Caco-2 (cell line): ENCODE measurements at regions not wholly inside any gene's neighbourhood (a gene's known extent, or its start where the extent isn't known, plus 50 kb on each side); places are given as distances from the start of the nearest gene placed in this dataset.

Experiments used
- BruUV-seq: library from RNA; stranded (reverse); fragments of 400-500 nt; replicated peaks from 2 replicates; lab custom pipeline; 2021; lab: Mats Ljungman, UMichigan
- CTCF ChIA-PET: fragments of 300-600 bp; sonication (Branson Sonifier 250); formaldehyde crosslinking; loops from one replicate; lab custom pipeline; 2022; ENCODE audit warnings: antibody characterized with exemption; lab: Charles Lee
- POLR2A ChIA-PET: fragments of 300-600 bp; sonication (Branson Sonifier 250); formaldehyde crosslinking; loops from one replicate; lab custom pipeline; 2022; ENCODE audit warnings: antibody characterized with exemption; lab: Charles Lee
- DNase-seq, 2 experiments: peaks; one replicate each; pipeline versions ENCODE4 v3.0.0 to v3.0.0-alpha.2; 2020 to 2022
- H3K27me3 ChIP-seq: replicated peaks from 2 replicates; pipeline ENCODE4 v1.6.0; 2011; ENCODE audit warnings: low read length; ENCODE audit not compliant: control insufficient read depth, insufficient read depth
- H3K36me3 ChIP-seq: 2 replicates; pipeline ENCODE4 v1.5.1; 2011; ENCODE audit warnings: low read length; ENCODE audit not compliant: control insufficient read depth, insufficient read depth
- H3K4me1 ChIP-seq: fragments of 250-450 bp; sonication (Bioruptor Pico); 2 replicates; pipeline ENCODE4 v1.5.1; 2020; ENCODE audit warnings: mild to moderate bottlenecking
- H3K4me3 ChIP-seq: 2 replicates; pipeline ENCODE4 v1.5.1; 2011; ENCODE audit warnings: low read depth, mild to moderate bottlenecking, control low read depth, low read length
- H3K9me3 ChIP-seq: fragments of 250-450 bp; sonication (Bioruptor Pico); 2 replicates; pipeline ENCODE4 v1.5.1; 2020; ENCODE audit warnings: mild to moderate bottlenecking, moderate library complexity
- H3K27ac Mint-ChIP-seq: one replicate; pipeline ENCODE4 v1.8.0; 2022; ENCODE audit warnings: mixed read lengths; ENCODE audit not compliant: unreplicated experiment
- H3K27me3 Mint-ChIP-seq: one replicate; pipeline ENCODE4 v1.8.0; 2022; ENCODE audit warnings: mixed read lengths; ENCODE audit not compliant: insufficient read depth, unreplicated experiment
- H3K36me3 Mint-ChIP-seq: one replicate; pipeline ENCODE4 v1.8.0; 2022; ENCODE audit warnings: mild to moderate bottlenecking, mixed read lengths; ENCODE audit not compliant: insufficient read depth, unreplicated experiment
- H3K4me1 Mint-ChIP-seq: one replicate; pipeline ENCODE4 v1.8.0; 2022; ENCODE audit warnings: low read depth, mixed read lengths; ENCODE audit not compliant: unreplicated experiment
- H3K4me3 Mint-ChIP-seq: one replicate; pipeline ENCODE4 v1.8.0; 2022; ENCODE audit warnings: mild to moderate bottlenecking, moderate library complexity, mixed read lengths; ENCODE audit not compliant: unreplicated experiment
- H3K9me3 Mint-ChIP-seq: one replicate; pipeline ENCODE4 v1.8.0; 2022; ENCODE audit warnings: mixed read lengths; ENCODE audit not compliant: unreplicated experiment
- CTCF ChIP-seq, 2 experiments: fragments of 200-600 bp in 1 of 2; IDR thresholded peaks; 1 replicate in 1 of 2; 2 replicates in 1 of 2; pipeline versions ENCODE4 v1.5.1 to v1.8.0; 2011 to 2022; ENCODE audit warnings: antibody characterized with exemption in 1 of 2, control low read depth in 1 of 2, inconsistent platforms in 1 of 2, low read depth in 1 of 2, low read length in 1 of 2, mild to moderate bottlenecking in 1 of 2, moderate library complexity in 1 of 2; ENCODE audit not compliant: insufficient read depth in 1 of 2, severe bottlenecking in 1 of 2, unreplicated experiment in 1 of 2
- intact Hi-C: fragments of 100-400 bp; cut with micrococcal nuclease; formaldehyde crosslinking; loops from one replicate; pipeline ENCODE4 v1.10.0; 2022; ENCODE audit not compliant: unreplicated experiment

GRCh38 chr9:79796411-79796810 lies 224.6 kb downstream of the TLE4 start:
- no TSS peak for BruUV-seq
- Mint-ChIP-seq H3K4me3 (no peak overlapping the region), H3K27ac (no peak overlapping the region), H3K4me1 (no peaks in the 10 kb centered on the region), H3K9me3 (no peaks in the 10 kb centered on the region), H3K27me3 (no peaks in the 10 kb centered on the region), H3K36me3 (no peaks in the 10 kb centered on the region)
- ChIA-PET POLR2A (no interaction called here), CTCF (no interaction called here)
- Histone ChIP-seq H3K27me3 (no peaks in the 10 kb centered on the region), H3K4me3 (no peak overlapping the region), H3K36me3 (no peaks in the 10 kb centered on the region), H3K9me3 (no peaks in the 10 kb centered on the region), H3K4me1 (no peaks in the 10 kb centered on the region)
- no peak for DNase-seq
- TF ChIP-seq CTCF (IDR thresholded peaks at IDR 0.05; ENCODE audit: insufficient read depth in 1 of 2, low read depth in 1 of 2, low read length in 1 of 2, severe bottlenecking in 1 of 2, unreplicated experiment in 1 of 2): no peak
- intact Hi-C loops: no loop called here

- CTCF ChIA-PET: no interaction called here
Measured at GRCh38 chr9:79788662-79789061, 216.9 kb downstream of the TLE4 start.

GRCh38 chr9:79781263-79781662 lies 209.5 kb downstream of the TLE4 start:
- BruUV-seq: no TSS peak
- Mint-ChIP-seq H3K4me3 (no peak overlapping the region), H3K36me3 (no peaks in the 10 kb centered on the region), H3K27me3 (no peaks in the 10 kb centered on the region), H3K4me1 (no peaks in the 10 kb centered on the region), H3K9me3 (no peaks in the 10 kb centered on the region), H3K27ac (no peak overlapping the region)
- DNase-seq: no peak
- H3K9me3 ChIP-seq: no peaks in the 10 kb centered on the region
- CTCF ChIA-PET: no interaction called here
- H3K4me3 ChIP-seq: no peak overlapping the region
- TF ChIP-seq CTCF (IDR thresholded peaks at IDR 0.05; ENCODE audit: insufficient read depth in 1 of 2, low read depth in 1 of 2, low read length in 1 of 2, severe bottlenecking in 1 of 2, unreplicated experiment in 1 of 2): no peak
- no peaks in the 10 kb centered on the region for H3K4me1 ChIP-seq
- POLR2A ChIA-PET: no interaction called here
- no peaks in the 10 kb centered on the region for H3K27me3 ChIP-seq
- no peaks in the 10 kb centered on the region for H3K36me3 ChIP-seq
- intact Hi-C loops: no loop called here

More at GRCh38 chr9:79788662-79789061, 216.9 kb downstream of the TLE4 start:
- H3K27ac Mint-ChIP-seq: no peak overlapping the region
- no TSS peak for BruUV-seq
- no peak overlapping the region for H3K4me3 Mint-ChIP-seq
- Histone ChIP-seq H3K36me3 (no peaks in the 10 kb centered on the region), H3K9me3 (no peaks in the 10 kb centered on the region), H3K27me3 (no peaks in the 10 kb centered on the region), H3K4me1 (no peaks in the 10 kb centered on the region), H3K4me3 (no peak overlapping the region)
- H3K36me3 Mint-ChIP-seq: no peaks in the 10 kb centered on the region
- POLR2A ChIA-PET: no interaction called here
- intact Hi-C loops: no loop called here
- no peaks in the 10 kb centered on the region for H3K27me3 Mint-ChIP-seq
- TF ChIP-seq CTCF (IDR thresholded peaks at IDR 0.05; ENCODE audit: insufficient read depth in 1 of 2, low read depth in 1 of 2, low read length in 1 of 2, severe bottlenecking in 1 of 2, unreplicated experiment in 1 of 2): no peak
- H3K9me3 Mint-ChIP-seq: no peaks in the 10 kb centered on the region
- no peak for DNase-seq
- no peaks in the 10 kb centered on the region for H3K4me1 Mint-ChIP-seq
